ENCODE measurements at regions not wholly inside any gene's neighbourhood (a gene's known extent, or its start where the extent isn't known, plus 50 kb on each side); places are given as distances from the start of the nearest gene placed in this dataset.
"Not testable (repeated sequence)": the region's sequence is repeated elsewhere in the genome, so short reads cannot be mapped to it uniquely, and the experiment has no call there.

- no peak overlapping the region for H3K27ac ChIP-seq (ENCODE audit: low read length)
- H3K9ac ChIP-seq (ENCODE audit: low read length in 2 of 2), result no peak overlapping the region
- no peaks in the 10 kb centered on the region for H3K36me3 ChIP-seq (ENCODE audit: control insufficient read depth in 2 of 2, insufficient read depth in 2 of 2, low read length in 2 of 2)
- H3K4me1 ChIP-seq (ENCODE audit: control insufficient read depth, insufficient read depth, low read length), result no peaks in the 10 kb centered on the region
- peaks cover 3% of the 10 kb centered on the region in 2 donors for H3K9me3 ChIP-seq (ENCODE audit: control insufficient read depth in 2 of 2, low read length in 2 of 2)
- no peak overlapping the region for H3K4me3 ChIP-seq (ENCODE audit: low read length in 2 of 2)
- H3K27me3 ChIP-seq (ENCODE audit: control insufficient read depth in 1 of 2, insufficient read depth in 2 of 2, low read length in 2 of 2), result no peaks in the 10 kb centered on the region
Observed at GRCh38 chr13:80835902-80836301, 495.0 kb upstream of the SPRY2 start.

GRCh38 chr13:80830431-80830830 lies 489.5 kb upstream of the SPRY2 start:
- Histone ChIP-seq H3K36me3 (ENCODE audit: control insufficient read depth in 2 of 2, insufficient read depth in 2 of 2, low read length in 2 of 2) (peaks cover 0 to 3% of the 10 kb centered on the region in 2 donors), H3K27ac (ENCODE audit: low read length) (no peak overlapping the region), H3K9ac (ENCODE audit: low read length in 2 of 2) (no peak overlapping the region), H3K4me1 (ENCODE audit: control insufficient read depth, insufficient read depth, low read length) (no peaks in the 10 kb centered on the region), H3K4me3 (ENCODE audit: low read length in 2 of 2) (no peak overlapping the region), H3K27me3 (ENCODE audit: control insufficient read depth in 1 of 2, insufficient read depth in 2 of 2, low read length in 2 of 2) (no peaks in the 10 kb centered on the region), H3K9me3 (ENCODE audit: control insufficient read depth in 2 of 2, low read length in 2 of 2) (peaks cover 0 to 3% of the 10 kb centered on the region in 2 donors)

- Histone ChIP-seq H3K9me3 (ENCODE audit: control insufficient read depth in 2 of 2, low read length in 2 of 2) (no peaks in the 10 kb centered on the region), H3K4me1 (ENCODE audit: control insufficient read depth, insufficient read depth, low read length) (no peaks in the 10 kb centered on the region), H3K9ac (ENCODE audit: low read length in 2 of 2) (no peak overlapping the region), H3K36me3 (ENCODE audit: control insufficient read depth in 2 of 2, insufficient read depth in 2 of 2, low read length in 2 of 2) (peaks cover 0 to 3% of the 10 kb centered on the region in 2 donors), H3K4me3 (ENCODE audit: low read length in 2 of 2) (no peak overlapping the region), H3K27ac (ENCODE audit: low read length) (no peak overlapping the region), H3K27me3 (ENCODE audit: control insufficient read depth in 1 of 2, insufficient read depth in 2 of 2, low read length in 2 of 2) (no peaks in the 10 kb centered on the region)
Observed at GRCh38 chr13:80828759-80829158, 487.8 kb upstream of the SPRY2 start.

GRCh38 chr13:80825276-80825675 lies 484.4 kb upstream of the SPRY2 start:
- H3K36me3 ChIP-seq (ENCODE audit: control insufficient read depth in 2 of 2, insufficient read depth in 2 of 2, low read length in 2 of 2), result peaks cover 0 to under 1% of the 10 kb centered on the region in 2 donors
- no peaks in the 10 kb centered on the region for H3K27me3 ChIP-seq (ENCODE audit: control insufficient read depth in 1 of 2, insufficient read depth in 2 of 2, low read length in 2 of 2)
- H3K9ac ChIP-seq (ENCODE audit: low read length in 2 of 2), result no peak overlapping the region
- no peak overlapping the region for H3K4me3 ChIP-seq (ENCODE audit: low read length in 2 of 2)
- H3K9me3 ChIP-seq (ENCODE audit: control insufficient read depth in 2 of 2, low read length in 2 of 2), result no peaks in the 10 kb centered on the region
- H3K4me1 ChIP-seq (ENCODE audit: control insufficient read depth, insufficient read depth, low read length), result no peaks in the 10 kb centered on the region
- H3K27ac ChIP-seq (ENCODE audit: low read length), result no peak overlapping the region

GRCh38 chr13:80824229-80824628 lies 483.3 kb upstream of the SPRY2 start:
- Histone ChIP-seq H3K9me3 (ENCODE audit: control insufficient read depth in 2 of 2, low read length in 2 of 2) (no peaks in the 10 kb centered on the region), H3K4me1 (ENCODE audit: control insufficient read depth, insufficient read depth, low read length) (no peaks in the 10 kb centered on the region), H3K9ac (ENCODE audit: low read length in 2 of 2) (no peak overlapping the region), H3K36me3 (ENCODE audit: control insufficient read depth in 2 of 2, insufficient read depth in 2 of 2, low read length in 2 of 2) (no peaks in the 10 kb centered on the region), H3K27ac (ENCODE audit: low read length) (no peak overlapping the region), H3K27me3 (ENCODE audit: control insufficient read depth in 1 of 2, insufficient read depth in 2 of 2, low read length in 2 of 2) (no peaks in the 10 kb centered on the region), H3K4me3 (ENCODE audit: low read length in 2 of 2) (no peak overlapping the region)

- Histone ChIP-seq H3K27me3 (ENCODE audit: control insufficient read depth in 1 of 2, insufficient read depth in 2 of 2, low read length in 2 of 2) (no peaks in the 10 kb centered on the region), H3K36me3 (ENCODE audit: control insufficient read depth in 2 of 2, insufficient read depth in 2 of 2, low read length in 2 of 2) (no peaks in the 10 kb centered on the region), H3K4me3 (ENCODE audit: low read length in 2 of 2) (no peak overlapping the region), H3K9me3 (ENCODE audit: control insufficient read depth in 2 of 2, low read length in 2 of 2) (no peaks in the 10 kb centered on the region), H3K27ac (ENCODE audit: low read length) (no peak overlapping the region), H3K4me1 (ENCODE audit: control insufficient read depth, insufficient read depth, low read length) (no peaks in the 10 kb centered on the region), H3K9ac (ENCODE audit: low read length in 2 of 2) (no peak overlapping the region)
Observed at GRCh38 chr13:80823472-80823871, 482.5 kb upstream of the SPRY2 start.

GRCh38 chr13:80821466-80821865 lies 480.5 kb upstream of the SPRY2 start:
- Histone ChIP-seq H3K27me3 (ENCODE audit: control insufficient read depth in 1 of 2, insufficient read depth in 2 of 2, low read length in 2 of 2) (no peaks in the 10 kb centered on the region), H3K4me3 (ENCODE audit: low read length in 2 of 2) (no peak overlapping the region), H3K4me1 (ENCODE audit: control insufficient read depth, insufficient read depth, low read length) (no peaks in the 10 kb centered on the region), H3K36me3 (ENCODE audit: control insufficient read depth in 2 of 2, insufficient read depth in 2 of 2, low read length in 2 of 2) (no peaks in the 10 kb centered on the region), H3K27ac (ENCODE audit: low read length) (no peak overlapping the region), H3K9me3 (ENCODE audit: control insufficient read depth in 2 of 2, low read length in 2 of 2) (no peaks in the 10 kb centered on the region), H3K9ac (ENCODE audit: low read length in 2 of 2) (no peak overlapping the region)

GRCh38 chr13:80817979-80818378 lies 477.1 kb upstream of the SPRY2 start:
- no peaks in the 10 kb centered on the region for H3K4me1 ChIP-seq (ENCODE audit: control insufficient read depth, insufficient read depth, low read length)
- H3K9ac ChIP-seq (ENCODE audit: low read length in 2 of 2), result no peak overlapping the region
- H3K36me3 ChIP-seq (ENCODE audit: control insufficient read depth in 2 of 2, insufficient read depth in 2 of 2, low read length in 2 of 2), result no peaks in the 10 kb centered on the region
- no peak overlapping the region for H3K27ac ChIP-seq (ENCODE audit: low read length)
- H3K27me3 ChIP-seq (ENCODE audit: control insufficient read depth in 1 of 2, insufficient read depth in 2 of 2, low read length in 2 of 2), result no peaks in the 10 kb centered on the region
- no peaks in the 10 kb centered on the region for H3K9me3 ChIP-seq (ENCODE audit: control insufficient read depth in 2 of 2, low read length in 2 of 2)
- no peak overlapping the region for H3K4me3 ChIP-seq (ENCODE audit: low read length in 2 of 2)

GRCh38 chr13:80814541-80814940 lies 473.6 kb upstream of the SPRY2 start:
- Histone ChIP-seq H3K9ac (ENCODE audit: low read length in 2 of 2) (no peak overlapping the region), H3K4me1 (ENCODE audit: control insufficient read depth, insufficient read depth, low read length) (no peaks in the 10 kb centered on the region), H3K9me3 (ENCODE audit: control insufficient read depth in 2 of 2, low read length in 2 of 2) (no peaks in the 10 kb centered on the region)

GRCh38 chr13:80810294-80810693 lies 469.4 kb upstream of the SPRY2 start:
- H3K27ac ChIP-seq (ENCODE audit: low read length); H3K4me3 ChIP-seq (ENCODE audit: low read length in 2 of 2); H3K27me3 ChIP-seq (ENCODE audit: control insufficient read depth in 1 of 2, insufficient read depth in 2 of 2, low read length in 2 of 2); H3K4me1 ChIP-seq (ENCODE audit: control insufficient read depth, insufficient read depth, low read length); H3K36me3 ChIP-seq (ENCODE audit: control insufficient read depth in 2 of 2, insufficient read depth in 2 of 2, low read length in 2 of 2); H3K9me3 ChIP-seq (ENCODE audit: control insufficient read depth in 2 of 2, low read length in 2 of 2); H3K9ac ChIP-seq (ENCODE audit: low read length in 2 of 2): not testable (repeated sequence)

More at GRCh38 chr13:80814541-80814940, 473.6 kb upstream of the SPRY2 start:
- Histone ChIP-seq H3K27ac (ENCODE audit: low read length) (no peak overlapping the region), H3K4me3 (ENCODE audit: low read length in 2 of 2) (no peak overlapping the region), H3K36me3 (ENCODE audit: control insufficient read depth in 2 of 2, insufficient read depth in 2 of 2, low read length in 2 of 2) (no peaks in the 10 kb centered on the region), H3K27me3 (ENCODE audit: control insufficient read depth in 1 of 2, insufficient read depth in 2 of 2, low read length in 2 of 2) (no peaks in the 10 kb centered on the region)

- Histone ChIP-seq H3K27ac (ENCODE audit: low read length) (no peak overlapping the region), H3K4me1 (ENCODE audit: control insufficient read depth, insufficient read depth, low read length) (no peaks in the 10 kb centered on the region), H3K9ac (ENCODE audit: low read length in 2 of 2) (no peak overlapping the region), H3K27me3 (ENCODE audit: control insufficient read depth in 1 of 2, insufficient read depth in 2 of 2, low read length in 2 of 2) (no peaks in the 10 kb centered on the region), H3K9me3 (ENCODE audit: control insufficient read depth in 2 of 2, low read length in 2 of 2) (no peaks in the 10 kb centered on the region), H3K36me3 (ENCODE audit: control insufficient read depth in 2 of 2, insufficient read depth in 2 of 2, low read length in 2 of 2) (no peaks in the 10 kb centered on the region), H3K4me3 (ENCODE audit: low read length in 2 of 2) (no peak overlapping the region)
Observed at GRCh38 chr13:80802946-80803345, 462.0 kb upstream of the SPRY2 start.

All from stomach smooth muscle (tissue), 2 donors.